ENCODE measurements at regions not wholly inside any gene's neighbourhood (a gene's known extent, or its start where the extent isn't known, plus 50 kb on each side); places are given as distances from the start of the nearest gene placed in this dataset.

GRCh38 chr4:84381759-84382158 lies 117.3 kb downstream of the NKX6-1 start:
- TF ChIP-seq, protein P1, sequence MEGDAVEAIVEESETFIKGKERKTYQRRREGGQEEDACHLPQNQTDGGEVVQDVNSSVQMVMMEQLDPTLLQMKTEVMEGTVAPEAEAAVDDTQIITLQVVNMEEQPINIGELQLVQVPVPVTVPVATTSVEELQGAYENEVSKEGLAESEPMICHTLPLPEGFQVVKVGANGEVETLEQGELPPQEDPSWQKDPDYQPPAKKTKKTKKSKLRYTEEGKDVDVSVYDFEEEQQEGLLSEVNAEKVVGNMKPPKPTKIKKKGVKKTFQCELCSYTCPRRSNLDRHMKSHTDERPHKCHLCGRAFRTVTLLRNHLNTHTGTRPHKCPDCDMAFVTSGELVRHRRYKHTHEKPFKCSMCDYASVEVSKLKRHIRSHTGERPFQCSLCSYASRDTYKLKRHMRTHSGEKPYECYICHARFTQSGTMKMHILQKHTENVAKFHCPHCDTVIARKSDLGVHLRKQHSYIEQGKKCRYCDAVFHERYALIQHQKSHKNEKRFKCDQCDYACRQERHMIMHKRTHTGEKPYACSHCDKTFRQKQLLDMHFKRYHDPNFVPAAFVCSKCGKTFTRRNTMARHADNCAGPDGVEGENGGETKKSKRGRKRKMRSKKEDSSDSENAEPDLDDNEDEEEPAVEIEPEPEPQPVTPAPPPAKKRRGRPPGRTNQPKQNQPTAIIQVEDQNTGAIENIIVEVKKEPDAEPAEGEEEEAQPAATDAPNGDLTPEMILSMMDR (IDR thresholded peaks at IDR 0.05; ENCODE audit: low read depth, low read length, missing input control), result no peak
- no peak for TF ChIP-seq YY1 (IDR thresholded peaks at IDR 0.05)
- TF ChIP-seq GABPA (IDR thresholded peaks at IDR 0.05 in 1 of 2, conservative IDR thresholded peaks at IDR 0.05 in 1 of 2), result no peak
- TF ChIP-seq RXRA (IDR thresholded peaks at IDR 0.05), result no peak
- TF ChIP-seq EGR1 (IDR thresholded peaks at IDR 0.05; ENCODE audit: low read depth in 2 of 2), result no peak
- TF ChIP-seq JUND (IDR thresholded peaks at IDR 0.05), result no peak
- TF ChIP-seq FOXA1 (IDR thresholded peaks at IDR 0.05), result no peak
